ENCODE measurements at regions not wholly inside any gene's neighbourhood (a gene's known extent, or its start where the extent isn't known, plus 50 kb on each side); places are given as distances from the start of the nearest gene placed in this dataset.
"Not testable (repeated sequence)": the region's sequence is repeated elsewhere in the genome, so short reads cannot be mapped to it uniquely, and the experiment has no call there.

DNA sequence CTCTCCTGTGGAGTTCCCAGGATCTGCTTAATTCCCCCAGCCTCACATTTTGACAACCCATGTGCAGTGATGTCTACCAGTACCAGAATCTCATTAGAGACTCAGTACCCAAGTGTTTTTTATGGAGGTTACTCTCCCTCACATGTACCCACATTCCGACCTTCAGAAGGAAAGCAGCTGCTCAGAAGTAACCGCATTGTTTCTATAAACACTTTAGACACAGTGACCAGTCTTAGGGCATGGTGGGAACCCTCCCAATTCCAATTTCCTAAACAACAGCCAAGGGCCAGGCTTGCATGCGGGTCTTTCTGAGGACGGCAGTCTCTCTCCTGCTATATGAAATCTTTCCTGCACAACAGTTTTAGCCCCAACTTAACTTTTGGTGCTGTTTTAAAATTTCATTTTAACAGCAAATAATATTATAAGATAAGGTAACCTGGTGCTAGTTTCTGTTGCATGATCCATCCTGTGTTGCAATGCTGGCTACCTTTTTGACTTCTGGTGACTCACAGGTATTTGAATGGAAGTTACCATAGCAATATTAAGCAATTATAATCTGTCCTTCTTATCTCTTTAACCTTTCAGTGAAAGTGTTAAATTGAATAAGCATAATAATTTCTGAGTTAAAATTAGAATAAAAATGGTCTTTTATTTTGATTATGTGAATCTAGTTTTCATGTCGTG is 98.3 kb upstream of the THOC3 start:
- H3K27ac ChIP-seq; DNase-seq; H3K4me1 ChIP-seq; H3K9me3 ChIP-seq; intact Hi-C loops (cut with DNase I); H3K27me3 ChIP-seq; H3K36me3 ChIP-seq; H3K4me3 ChIP-seq (replicated peaks in 1 of 3): not testable (repeated sequence)
- WGBS, 2 donors, result 80% methylated on average over 3 to 4 of the region's 5 CpGs

DNA sequence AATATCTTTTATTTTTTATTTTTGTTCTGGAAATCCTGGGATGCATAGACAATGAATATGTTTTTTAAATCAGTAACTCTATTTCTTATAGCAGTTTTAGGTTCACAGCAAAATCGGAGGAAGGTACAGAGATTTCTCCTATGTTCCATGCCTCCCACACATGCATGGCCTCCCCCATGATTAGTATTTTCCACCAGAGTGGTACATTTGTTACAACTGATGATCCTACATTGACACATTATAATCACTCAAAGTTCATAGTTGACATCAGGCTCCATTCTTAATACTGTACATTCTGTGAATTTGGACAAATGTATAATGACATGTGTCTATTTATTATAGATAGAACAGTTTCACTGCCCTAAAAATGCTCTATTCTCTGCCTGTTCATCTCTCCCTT is 99.0 kb upstream of the THOC3 start:
- H3K27me3 ChIP-seq; intact Hi-C loops (cut with DNase I); H3K9me3 ChIP-seq; H3K27ac ChIP-seq; H3K4me3 ChIP-seq (replicated peaks in 1 of 3); DNase-seq; H3K36me3 ChIP-seq; H3K4me1 ChIP-seq: not testable (repeated sequence)
- 92 to 93% methylated on average over 1 of the region's 1 CpG for WGBS, 2 donors

DNA sequence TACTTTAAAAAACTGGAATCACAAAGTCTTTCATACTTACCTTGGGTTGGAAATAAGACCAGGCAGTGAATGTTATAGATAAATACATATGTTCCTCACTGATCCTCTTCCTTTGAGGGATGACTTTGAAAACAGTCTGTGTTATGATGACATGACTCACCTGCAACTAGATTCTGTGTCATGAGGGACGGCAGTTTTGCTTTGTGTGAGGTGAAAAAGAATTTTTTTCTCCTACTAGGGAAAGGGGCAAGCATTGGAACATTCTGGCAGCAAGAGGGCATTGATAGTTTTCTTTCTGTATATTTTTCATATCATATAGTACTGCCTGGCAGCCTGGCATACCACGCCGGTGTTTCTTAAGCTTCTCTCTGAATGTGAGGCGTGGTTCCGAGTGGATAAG is 99.8 kb upstream of the THOC3 start:
- intact Hi-C loops (cut with DNase I); H3K27ac ChIP-seq; H3K4me1 ChIP-seq; H3K36me3 ChIP-seq; H3K4me3 ChIP-seq (replicated peaks in 1 of 3); DNase-seq; H3K9me3 ChIP-seq; H3K27me3 ChIP-seq: not testable (repeated sequence)
- 95 to 99% methylated on average over 5 of the region's 5 CpGs for WGBS, 2 donors

DNA sequence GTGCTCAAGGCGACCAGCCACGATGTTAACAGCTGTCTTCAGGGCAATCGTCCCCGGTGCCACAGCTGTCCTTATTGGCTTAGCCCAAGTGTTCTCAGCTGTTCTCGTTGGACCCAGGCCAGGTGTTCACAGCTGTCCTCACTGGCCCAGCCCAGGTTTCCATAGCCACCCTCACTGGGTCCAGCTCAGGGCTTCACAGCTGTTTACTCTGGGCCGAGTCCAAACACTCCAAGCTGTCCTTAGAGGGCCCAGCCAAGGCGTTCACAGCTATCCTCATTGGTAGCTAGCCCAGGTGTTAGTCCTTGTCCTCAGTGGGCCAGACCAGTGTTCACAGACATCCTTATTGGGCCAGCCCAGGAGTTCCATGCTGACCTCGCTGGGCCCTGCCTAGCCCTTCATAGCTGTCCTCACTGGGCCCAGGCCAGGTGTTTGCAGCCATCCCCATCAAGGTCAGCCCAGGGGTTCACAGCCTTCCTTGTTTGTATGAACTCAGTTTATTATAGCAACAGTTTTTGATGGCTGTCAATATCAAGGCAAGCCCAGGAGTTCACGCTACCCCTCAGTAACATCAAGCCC is 106.0 kb upstream of the THOC3 start:
- peak in 1 of 2 donors; percentile 15 for DNase-seq
- WGBS, 2 donors, result no CpG with 5 or more reads among the region's 9 CpGs
- intact Hi-C loops (cut with DNase I), result not testable (repeated sequence)

DNA sequence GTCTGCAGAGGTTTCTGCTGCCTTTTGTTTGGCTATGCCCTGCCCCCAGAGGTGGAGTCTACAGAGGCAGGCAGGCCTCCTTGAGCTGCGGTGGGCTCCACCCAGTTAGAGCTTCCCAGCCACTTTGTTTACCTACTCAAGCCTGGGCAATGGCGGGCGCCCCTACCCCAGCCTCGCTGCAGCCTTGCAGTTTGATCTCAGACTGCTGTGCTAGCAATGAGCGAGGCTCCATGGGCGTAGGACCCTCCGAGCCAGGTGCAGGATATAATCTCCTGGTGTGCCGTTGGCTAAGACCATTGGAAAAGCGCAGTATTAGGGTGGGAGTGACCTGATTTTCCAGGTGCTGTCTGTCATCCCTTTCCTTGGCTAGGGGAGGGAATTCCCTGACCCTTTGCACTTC is 115.6 kb upstream of the THOC3 start:
- H3K27me3 ChIP-seq; H3K36me3 ChIP-seq; H3K9me3 ChIP-seq; DNase-seq; H3K4me3 ChIP-seq (replicated peaks in 1 of 3); intact Hi-C loops (cut with DNase I); H3K27ac ChIP-seq; H3K4me1 ChIP-seq: not testable (repeated sequence)
- WGBS, 2 donors, result 83% methylated on average over 8 of the region's 9 CpGs; no CpG with 5 or more reads in 1 of the 2 donors

More for the DNA sequence above, 106.0 kb upstream of the THOC3 start:
- not testable (repeated sequence) for H3K27me3 ChIP-seq; H3K4me3 ChIP-seq (replicated peaks in 1 of 3); H3K36me3 ChIP-seq; H3K27ac ChIP-seq; H3K9me3 ChIP-seq; H3K4me1 ChIP-seq

DNA sequence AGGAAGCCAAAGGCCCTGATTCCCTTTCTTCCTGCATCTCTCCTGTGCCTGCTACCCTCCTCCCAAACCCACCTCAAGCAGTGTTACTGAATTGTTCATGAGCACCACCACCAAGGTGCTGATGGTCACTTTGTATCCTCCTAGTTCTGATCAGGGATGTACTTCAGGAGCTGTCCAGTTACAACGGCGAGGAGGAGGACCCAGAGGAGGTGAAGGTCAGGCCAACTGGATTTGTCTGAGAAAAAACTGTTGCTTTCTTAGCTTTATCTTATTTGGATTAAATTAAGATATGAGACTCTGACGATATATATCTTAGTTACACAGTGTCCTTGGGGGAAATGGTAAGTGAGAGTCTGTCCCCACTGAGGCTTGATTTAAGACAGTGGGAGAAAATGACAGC is 135.0 kb upstream of the THOC3 start:
- DNase-seq; intact Hi-C loops (cut with DNase I); H3K4me1 ChIP-seq; H3K4me3 ChIP-seq (replicated peaks in 1 of 3); H3K27me3 ChIP-seq; H3K27ac ChIP-seq; H3K36me3 ChIP-seq; H3K9me3 ChIP-seq: not testable (repeated sequence)
- WGBS, 2 donors, result 69 to 70% methylated on average over 3 of the region's 3 CpGs

DNA sequence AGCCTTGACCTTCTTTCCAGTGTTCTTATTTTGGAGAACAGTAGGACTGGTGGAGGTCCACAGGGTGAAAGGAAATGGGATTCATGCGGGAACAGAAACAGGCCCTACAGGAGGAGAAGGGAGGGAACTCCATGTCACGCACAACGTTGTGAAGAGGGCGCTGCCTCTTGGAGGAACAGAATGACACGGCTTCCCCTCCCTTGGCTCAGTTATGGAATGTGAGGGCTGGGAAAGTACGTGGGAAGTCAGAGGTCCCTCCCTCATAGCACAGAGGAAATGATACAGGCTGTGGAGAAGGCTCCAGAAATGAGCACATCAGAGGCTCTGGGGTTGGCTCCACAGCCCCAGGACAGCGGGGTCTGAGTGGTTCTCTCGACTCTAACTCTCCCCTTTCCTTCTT is 125.3 kb upstream of the SIMC1 start:
- H3K4me3 ChIP-seq (replicated peaks in 1 of 3); H3K27ac ChIP-seq; H3K9me3 ChIP-seq; H3K4me1 ChIP-seq; H3K27me3 ChIP-seq; intact Hi-C loops (cut with DNase I); DNase-seq; H3K36me3 ChIP-seq: not testable (repeated sequence)
- WGBS, 2 donors, result no CpG with 5 or more reads among the region's 8 CpGs

DNA sequence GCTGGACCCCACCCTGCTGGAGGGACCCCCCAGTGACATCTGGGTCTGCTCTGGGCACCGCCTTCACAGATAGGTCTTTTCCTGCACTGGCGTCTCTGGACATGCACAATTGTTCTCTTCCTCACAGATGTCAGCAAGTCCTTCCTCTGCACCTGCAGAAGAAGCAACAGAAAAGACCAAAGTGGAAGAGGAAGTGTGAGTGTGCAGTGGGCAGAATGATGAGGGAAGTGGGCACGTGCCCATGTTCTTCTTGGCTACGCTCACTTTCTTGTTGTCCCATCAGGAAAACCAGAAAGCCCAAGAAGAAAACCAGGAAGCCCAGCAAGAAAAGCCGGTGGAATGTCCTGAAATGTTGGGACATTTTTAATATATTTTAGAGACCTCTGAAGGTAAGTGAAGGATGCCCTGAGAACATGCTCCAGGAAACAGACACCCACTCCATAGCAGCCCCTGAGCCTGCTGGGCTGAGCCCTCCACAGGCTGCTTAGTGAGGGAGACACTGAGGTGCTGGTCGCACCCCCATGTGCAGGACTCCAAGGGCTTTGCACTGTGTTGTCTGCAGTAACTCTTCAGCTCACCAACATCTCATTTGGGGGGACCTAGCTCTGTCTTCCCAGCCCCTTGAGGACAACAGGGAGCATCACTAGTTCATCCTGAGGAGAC is 124.4 kb upstream of the SIMC1 start:
- H3K36me3 ChIP-seq; H3K27ac ChIP-seq; intact Hi-C loops (cut with DNase I); H3K9me3 ChIP-seq; DNase-seq; H3K27me3 ChIP-seq; H3K4me3 ChIP-seq (replicated peaks in 1 of 3); H3K4me1 ChIP-seq: not testable (repeated sequence)
- no CpG with 5 or more reads among the region's 6 CpGs for WGBS, 2 donors

DNA sequence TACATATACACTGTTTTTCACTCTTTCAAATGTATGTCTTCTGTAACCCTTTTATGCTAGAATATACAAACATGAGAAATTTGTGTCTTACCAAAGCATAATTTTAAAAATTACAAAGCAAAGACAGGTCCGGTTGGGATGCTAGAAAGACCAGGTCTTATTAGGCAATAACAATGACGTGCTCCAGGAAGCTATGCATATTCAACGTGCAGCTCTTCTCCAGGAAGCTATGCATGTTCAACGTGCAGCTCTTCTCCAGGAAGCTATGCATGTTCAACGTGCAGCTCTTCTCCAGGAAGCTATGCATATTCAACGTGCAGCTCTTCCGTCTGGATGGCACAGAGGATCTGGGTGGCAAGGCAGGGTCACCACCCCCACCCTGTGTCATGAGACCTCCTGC is 123.4 kb upstream of the SIMC1 start:
- H3K36me3 ChIP-seq; intact Hi-C loops (cut with DNase I); H3K4me1 ChIP-seq; H3K9me3 ChIP-seq; H3K27ac ChIP-seq; H3K4me3 ChIP-seq (replicated peaks in 1 of 3); H3K27me3 ChIP-seq; DNase-seq: not testable (repeated sequence)
- 62 to 77% methylated on average over 3 to 5 of the region's 7 CpGs for WGBS, 2 donors

DNA sequence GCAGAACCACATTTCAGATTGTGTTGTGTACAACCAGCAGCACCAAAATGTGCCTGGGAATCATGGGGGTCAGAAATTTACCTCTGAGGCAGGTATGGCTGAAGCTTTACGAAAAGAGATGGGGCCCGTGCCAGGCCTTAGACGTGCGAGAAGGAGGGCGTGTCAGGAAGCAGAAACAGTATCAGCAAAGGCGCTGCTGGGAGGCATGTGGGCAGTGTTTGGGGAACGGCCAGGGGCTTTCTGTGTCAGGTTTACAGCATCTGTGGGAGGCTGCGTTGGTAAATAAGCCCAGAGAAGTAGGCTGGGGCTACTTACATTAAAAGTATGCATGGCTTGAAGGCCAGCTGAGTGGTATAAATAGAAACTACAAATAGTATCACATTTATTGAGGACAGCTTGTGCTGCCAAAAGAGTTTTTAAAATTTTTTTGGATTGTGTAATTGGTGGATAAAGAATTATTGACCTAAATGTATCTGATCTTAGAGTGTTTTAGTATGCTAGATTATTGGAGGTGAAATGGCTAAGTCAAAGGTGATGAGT is 120.5 kb upstream of the SIMC1 start:
- H3K27me3 ChIP-seq; H3K36me3 ChIP-seq; intact Hi-C loops (cut with DNase I); DNase-seq; H3K9me3 ChIP-seq; H3K4me1 ChIP-seq; H3K4me3 ChIP-seq (replicated peaks in 1 of 3); H3K27ac ChIP-seq: not testable (repeated sequence)
- WGBS, 2 donors, result 72% methylated on average over 3 of the region's 8 CpGs; no CpG with 5 or more reads in 1 of the 2 donors

DNA sequence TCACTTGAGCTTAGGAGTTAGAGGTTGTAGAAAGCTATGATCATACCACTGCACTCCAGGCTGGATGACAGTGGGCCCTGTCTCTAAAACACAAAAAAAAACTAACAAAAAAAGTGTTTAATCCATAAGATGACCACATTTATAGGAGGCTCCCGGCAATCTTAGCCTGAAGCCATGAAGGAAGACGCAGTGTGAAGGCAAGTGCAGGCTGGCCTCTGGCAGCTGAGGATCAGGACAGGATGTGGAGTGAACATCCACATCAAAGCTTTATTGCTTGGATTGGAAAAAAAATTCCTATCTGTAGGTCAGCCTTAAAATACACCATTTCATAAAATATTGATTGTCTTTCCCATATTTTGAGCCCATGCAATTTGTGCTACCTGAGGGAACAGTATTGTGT is 115.9 kb upstream of the SIMC1 start:
- DNase-seq; H3K4me3 ChIP-seq (replicated peaks in 1 of 3); H3K27me3 ChIP-seq; H3K27ac ChIP-seq; H3K4me1 ChIP-seq; H3K9me3 ChIP-seq; intact Hi-C loops (cut with DNase I); H3K36me3 ChIP-seq: not testable (repeated sequence)
- 87 to 94% methylated on average over 2 of the region's 2 CpGs for WGBS, 2 donors

DNA sequence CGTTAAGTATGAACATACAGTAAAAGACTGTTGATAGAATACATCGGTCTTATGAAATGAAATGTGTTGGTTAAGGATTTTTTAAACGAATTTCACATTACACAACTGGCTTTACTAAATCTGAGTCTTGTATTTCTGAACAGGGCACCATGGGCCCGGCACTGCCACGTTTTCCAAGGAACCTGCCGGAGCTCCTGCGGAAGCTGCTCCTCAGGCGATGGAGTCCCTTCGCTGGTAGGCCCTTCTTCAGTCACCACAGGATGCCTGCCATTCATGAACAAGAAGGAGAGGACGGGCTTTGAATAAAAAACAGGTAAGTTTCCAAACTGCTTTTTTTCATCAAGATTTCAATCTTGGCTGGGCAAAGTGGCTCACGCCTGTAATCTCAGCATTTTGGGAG is 114.1 kb upstream of the SIMC1 start:
- 90 to 92% methylated on average over 11 of the region's 11 CpGs for WGBS, 2 donors
- H3K9me3 ChIP-seq; H3K27me3 ChIP-seq; intact Hi-C loops (cut with DNase I); H3K36me3 ChIP-seq; H3K4me1 ChIP-seq; H3K4me3 ChIP-seq (replicated peaks in 1 of 3); DNase-seq; H3K27ac ChIP-seq: not testable (repeated sequence)
